ENCODE measurements at regions not wholly inside any gene's neighbourhood (a gene's known extent, or its start where the extent isn't known, plus 50 kb on each side); places are given as distances from the start of the nearest gene placed in this dataset.

DNA sequence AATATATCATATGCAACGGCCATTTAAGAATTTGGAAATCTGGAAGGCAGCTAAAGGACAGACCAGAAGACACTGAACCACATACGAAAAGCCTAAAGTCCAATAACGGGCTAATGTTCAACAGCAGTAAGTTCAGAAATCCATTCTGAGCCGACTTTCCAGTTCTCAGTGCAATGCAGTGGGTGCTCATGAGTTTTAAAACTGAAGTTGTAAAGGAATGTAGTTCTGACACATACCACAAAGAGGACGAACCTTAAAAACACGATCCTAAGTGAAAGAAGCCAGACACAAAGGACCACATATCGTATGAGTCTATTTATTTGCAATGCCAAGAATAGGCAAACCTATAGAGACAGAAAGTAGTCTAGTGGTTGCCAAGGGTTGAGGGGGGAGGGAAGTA, 278.3 kb upstream of the ZFHX3 start:
- DNase-seq (ENCODE audit: low read depth in 2 of 3, low spot score in 1 of 3), result no peak

DNA sequence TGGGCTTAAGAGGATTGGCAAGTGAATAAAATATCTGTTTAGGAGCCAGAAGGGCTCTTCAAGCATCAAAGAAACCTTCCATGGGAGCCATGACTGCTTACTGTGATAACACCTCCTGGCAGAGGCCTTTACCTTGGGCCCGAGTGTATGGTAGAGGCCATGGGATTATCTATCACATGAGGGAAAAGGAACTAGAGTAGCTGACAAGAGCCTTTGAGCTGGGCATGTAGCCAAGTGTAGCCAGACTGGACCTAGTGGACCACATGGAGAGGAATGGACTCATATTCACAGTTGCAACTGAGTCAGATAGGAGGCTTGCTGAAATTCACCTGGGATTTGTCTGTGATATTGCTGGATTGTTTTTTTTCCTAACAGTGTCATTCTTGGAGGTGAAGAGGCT, 276.0 kb upstream of the ZFHX3 start:
- no peak for DNase-seq (ENCODE audit: low read depth in 2 of 3, low spot score in 1 of 3)

DNA sequence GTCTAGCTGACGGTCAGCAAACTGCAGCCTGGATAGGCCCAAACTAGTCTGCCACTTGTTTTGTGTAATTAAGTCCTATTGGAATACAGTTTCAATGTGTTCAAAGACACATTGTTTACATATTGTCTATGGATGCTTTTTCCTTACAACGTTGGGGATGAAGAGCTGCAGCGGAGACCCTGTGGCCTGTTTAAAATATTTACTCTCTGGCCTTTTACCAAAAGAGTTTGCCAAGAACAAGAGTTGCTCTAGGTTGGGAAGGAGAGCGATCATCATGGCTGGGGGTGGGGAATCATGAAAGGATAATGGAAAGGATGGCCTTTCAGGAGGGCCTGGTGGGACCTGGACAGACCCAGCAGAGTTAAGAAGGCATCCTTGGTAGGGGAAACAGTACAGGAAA, 274.9 kb upstream of the ZFHX3 start:
- no peak for DNase-seq (ENCODE audit: low read depth in 2 of 3, low spot score in 1 of 3)

DNA sequence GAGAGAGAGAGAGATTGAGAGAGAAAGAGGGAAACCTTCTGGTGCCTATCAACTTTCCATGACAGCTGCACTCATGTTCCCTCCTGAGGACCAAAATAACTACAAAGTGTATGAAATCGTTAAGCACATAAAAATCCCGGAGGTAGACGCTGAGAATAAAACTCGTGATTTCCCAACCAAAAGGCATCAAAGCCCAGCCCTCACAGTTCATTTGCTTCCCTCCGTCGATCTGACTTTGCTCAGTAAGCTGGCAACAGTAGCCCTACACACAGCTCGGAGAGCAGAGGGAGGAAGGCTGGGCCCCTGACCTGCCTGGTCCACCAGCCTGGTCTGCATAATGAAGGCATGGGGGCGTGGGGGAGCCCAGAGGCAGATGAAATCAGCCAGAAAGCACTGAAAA, 273.9 kb upstream of the ZFHX3 start:
- DNase-seq (ENCODE audit: low read depth in 2 of 3, low spot score in 1 of 3), result no peak

DNA sequence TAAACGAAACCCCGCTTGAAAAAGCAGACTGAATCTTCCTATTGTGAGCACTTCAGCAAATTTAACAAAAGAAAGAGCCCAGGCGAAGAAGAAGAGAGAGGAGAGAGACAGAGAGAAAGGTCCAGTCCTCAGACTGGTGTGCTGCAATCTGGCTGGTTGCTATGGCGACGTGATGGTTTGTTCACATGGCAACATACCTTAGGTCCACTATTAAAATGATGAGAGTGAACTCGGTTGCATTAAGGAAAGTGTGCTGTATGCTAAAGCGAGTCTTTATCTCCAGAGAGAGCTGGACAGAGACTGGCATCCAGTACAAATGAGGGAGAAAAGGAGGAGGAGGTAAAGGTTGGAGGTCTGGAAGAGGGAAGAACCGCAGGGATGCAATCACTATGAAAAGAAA, 271.8 kb upstream of the ZFHX3 start:
- DNase-seq (ENCODE audit: low read depth in 2 of 3, low spot score in 1 of 3), result no peak

DNA sequence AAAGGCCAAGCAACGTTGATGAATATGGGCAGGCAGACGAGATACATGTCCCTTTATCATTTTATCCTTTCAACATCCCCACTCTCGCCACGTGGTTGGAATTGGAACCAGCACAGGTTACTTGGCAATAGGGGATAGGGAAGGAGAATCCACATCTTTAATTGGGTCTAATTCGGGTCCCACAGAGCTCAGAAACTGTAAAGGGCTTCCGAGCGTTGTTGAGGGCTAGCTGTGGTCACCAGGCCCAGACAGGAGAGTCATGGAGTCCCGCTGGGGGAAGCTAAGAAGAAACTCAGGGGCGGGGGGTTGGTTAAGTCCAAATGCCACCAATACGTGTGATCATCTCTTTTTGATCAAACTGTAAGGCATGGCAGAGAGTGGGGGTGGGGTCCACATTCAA, 271.3 kb upstream of the ZFHX3 start:
- no peak for DNase-seq (ENCODE audit: low read depth in 2 of 3, low spot score in 1 of 3)

DNA sequence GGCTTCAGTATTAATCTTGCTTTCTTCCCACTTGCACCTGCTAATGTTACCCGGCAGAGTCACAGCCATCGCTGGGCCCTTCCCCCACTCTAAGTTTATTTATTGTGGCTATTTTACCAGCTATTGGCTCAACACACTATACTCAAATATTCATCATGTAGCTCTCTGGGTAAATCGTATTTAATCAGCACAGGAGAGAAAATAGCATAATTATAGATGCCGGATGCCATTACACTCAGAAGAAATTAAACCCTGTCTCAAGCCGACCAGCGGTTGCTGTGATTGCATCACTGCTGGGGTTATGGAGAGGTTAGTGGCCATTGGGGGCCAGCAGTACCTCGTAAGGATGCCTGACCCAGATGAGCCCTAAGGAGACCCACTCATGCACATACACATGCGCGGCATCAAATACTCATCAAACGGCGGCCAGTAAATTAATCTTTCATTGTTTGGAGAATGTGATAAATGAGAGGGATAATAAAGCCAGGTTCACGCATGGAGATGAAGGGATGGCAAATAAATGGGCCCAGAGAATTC, 269.5 kb upstream of the ZFHX3 start:
- DNase-seq (ENCODE audit: low read depth in 2 of 3, low spot score in 1 of 3), result no peak

DNA sequence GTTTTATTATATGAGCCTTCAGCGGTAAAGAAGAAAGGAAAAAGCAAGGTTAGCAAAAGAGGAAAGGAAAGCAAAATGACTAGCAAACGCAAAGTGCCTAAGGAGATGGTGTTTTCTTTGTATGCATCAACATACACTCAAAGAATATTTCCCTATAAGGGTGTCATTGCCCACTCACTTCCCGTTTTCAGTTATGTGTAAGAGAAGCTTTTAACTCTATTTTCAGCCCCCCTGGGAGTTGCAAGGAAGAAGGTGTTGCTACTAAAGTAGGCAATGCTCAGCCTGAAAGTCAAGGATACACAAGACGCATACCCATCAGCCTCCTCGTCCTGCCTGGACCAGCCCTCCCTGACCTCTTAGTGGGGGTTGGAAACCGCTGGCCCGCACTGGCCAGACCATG, 267.7 kb upstream of the ZFHX3 start:
- DNase-seq (ENCODE audit: low read depth in 2 of 3, low spot score in 1 of 3), result no peak

DNA sequence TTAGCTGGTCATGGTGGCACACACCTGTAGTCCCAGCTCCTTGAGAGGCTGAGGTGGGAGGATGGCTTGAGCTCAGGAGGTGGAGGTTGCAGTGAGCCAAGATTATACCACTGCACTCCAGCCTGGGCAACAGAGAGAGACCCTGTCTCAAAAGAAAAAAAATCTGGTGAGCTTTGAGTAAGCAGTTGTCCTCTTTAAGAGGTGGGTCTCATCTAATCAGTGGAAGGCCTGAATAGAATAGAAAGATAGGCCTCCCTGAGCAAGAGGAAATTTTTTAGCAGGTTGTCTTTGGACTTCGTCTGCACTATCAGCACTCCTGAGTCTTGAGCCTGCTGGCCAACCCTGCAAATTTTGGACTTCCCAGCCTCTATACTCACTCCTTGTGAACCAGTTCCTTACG, 266.0 kb upstream of the ZFHX3 start:
- DNase-seq (ENCODE audit: low read depth in 2 of 3, low spot score in 1 of 3), result no peak

DNA sequence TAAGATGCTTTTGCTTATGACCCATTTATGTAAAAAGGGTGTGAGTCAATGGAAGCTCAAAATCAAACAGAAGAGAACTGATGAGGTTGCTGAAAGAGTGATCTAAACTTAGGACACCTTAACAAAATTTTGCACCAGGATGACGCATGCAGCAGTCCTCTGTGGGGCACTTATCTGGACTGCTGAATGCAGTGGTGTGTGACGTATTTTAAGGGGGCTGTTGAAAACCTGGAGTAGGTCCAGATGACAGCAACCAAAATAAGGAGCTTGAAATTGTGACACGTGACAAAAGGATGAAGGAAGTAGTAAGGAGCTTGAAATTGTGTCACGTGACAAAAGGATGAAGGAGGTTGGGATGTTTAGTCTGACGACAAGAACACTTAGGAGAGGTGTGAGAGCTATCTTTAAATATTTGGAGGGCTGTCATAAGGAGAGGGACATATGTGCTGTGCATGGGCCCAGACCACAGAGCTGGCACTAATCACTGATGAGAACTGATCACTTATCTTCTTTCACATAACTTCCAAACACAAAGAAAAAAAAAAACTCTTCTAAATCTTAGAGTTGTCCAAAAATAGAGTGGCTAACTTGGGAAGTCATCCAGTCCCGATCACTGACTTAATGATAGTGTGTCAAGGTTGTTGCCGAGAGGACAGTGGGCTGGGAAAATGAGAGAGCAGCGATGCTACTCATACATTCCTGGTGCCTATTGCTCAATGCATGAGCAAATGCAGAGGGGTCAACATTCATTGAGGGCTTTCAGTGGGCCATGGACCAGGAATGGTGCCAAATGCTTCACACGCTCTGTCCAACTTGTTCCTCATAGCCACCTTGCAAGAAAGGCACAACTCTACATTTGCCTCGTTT, 264.2 kb upstream of the ZFHX3 start:
- no peak for DNase-seq (ENCODE audit: low read depth in 2 of 3, low spot score in 1 of 3)

DNA sequence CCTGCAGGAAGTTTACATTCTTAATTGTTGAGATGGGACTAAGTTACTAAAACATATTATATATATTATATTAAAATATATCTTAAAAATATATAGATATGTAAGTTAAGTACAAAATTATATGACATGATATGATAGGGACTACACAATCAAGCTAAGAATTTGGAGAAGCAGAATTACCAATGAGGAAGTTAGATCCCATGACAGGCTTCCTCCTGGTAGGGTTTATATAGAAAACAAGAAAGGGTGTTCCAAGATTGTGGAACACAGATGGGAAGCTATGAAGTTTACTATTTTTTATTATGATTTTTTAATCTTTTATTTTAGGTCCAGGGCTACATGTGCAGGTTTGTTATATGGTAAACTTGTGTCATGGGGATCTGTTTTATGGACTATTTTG, 260.8 kb upstream of the ZFHX3 start:
- DNase-seq (ENCODE audit: low read depth in 2 of 3, low spot score in 1 of 3), result no peak

DNA sequence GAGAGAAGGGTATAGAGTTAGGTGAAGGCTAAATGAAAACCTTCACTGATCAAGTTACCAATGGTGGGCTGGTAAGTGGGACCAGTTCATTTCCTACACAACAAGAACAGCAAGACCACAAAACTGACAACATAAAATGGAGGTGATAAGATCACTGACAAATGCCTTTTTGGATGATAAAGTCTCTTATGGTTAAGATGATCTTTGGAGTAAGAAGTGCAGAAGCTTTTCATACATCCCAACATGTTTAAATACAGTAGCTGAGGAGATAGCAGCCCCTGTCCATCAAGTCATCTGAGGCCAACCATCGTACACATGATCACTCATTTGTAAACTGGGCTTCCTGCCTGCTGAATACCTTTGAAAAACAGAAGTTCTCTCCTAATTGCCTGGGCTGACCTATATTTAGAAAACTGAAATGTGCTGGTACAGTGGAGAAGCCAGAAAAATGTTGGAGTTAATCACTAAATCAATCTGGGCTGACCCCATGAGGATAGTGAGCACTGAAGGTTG, 259.0 kb upstream of the ZFHX3 start:
- no peak for DNase-seq (ENCODE audit: low read depth in 2 of 3, low spot score in 1 of 3)

DNA sequence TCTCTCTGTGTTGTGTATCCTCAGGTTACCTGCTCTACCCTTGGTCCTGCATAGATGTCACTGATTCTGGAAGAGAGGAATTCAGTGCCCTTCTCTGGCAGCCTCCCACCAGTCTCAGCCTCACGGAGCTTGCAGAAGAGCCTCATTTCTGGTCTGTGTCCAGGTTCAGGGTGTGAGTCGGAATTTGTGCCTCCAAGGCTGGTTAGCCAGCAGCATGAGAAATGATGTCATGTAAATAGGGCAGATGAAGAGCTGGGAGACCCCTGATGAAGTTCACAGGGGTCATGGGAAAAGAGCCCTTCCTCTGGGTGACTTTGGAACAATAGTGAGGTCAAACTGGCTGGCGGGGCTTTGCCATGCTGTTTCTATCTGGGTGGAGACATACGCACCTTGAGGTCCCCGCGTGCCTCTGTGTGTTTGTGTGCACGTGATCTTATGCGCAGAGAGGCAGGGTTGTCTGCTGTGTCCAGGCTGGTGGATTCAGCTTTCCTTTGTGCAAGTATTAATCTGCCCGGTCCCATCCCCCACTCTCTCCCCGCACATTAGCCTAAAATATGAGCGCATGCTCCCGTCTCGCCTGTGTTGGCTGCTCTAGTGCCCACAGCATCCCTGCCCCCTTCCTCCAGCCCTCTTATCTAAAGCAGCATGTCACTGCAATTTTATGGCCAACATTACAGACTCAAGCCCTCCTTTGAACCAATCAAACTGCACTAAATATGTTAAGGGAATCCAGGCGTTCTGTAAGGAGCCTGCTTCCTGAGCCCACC, 256.3 kb upstream of the ZFHX3 start:
- no peak for DNase-seq (ENCODE audit: low read depth in 2 of 3, low spot score in 1 of 3)

DNA sequence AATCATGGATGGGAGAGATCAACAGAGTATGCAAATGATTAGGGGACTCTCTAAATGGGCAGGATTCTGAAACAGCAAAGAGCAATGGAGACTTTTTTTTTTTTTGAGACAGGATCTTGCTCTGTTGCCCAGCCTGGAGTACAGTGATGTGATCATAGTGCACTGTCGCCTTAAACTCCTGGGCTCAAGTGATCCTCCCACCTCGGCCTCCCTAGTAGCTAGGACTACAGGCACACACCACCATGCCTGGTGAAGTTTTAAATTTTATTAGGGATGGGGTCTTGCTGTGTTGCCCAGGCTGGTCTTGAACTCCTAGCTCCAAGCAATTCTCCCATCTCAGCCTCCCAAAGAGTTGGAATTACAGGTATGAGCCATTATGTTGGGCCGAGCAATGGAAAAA, 255.0 kb upstream of the ZFHX3 start:
- no peak for DNase-seq (ENCODE audit: low read depth in 2 of 3, low spot score in 1 of 3)

DNA sequence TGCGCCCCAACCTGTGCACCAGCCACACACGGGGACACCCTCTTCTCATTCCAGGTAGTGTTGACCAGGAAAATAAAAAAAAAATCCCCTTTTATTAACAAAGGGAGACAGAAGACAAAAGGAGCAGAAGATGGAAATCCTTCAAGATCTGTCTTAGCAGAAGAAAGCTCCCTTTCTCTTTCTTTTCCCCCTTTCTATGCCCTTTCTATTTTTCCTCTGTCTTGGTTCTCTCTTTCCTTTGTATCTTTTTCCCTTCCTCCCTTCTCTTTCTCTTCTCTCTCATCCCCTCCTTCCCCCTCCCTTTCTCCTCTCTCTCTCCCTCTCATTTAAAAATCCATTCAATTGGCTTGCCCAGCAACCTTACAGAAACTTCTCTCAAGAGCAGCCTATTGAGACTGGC, 254.1 kb upstream of the ZFHX3 start:
- DNase-seq (ENCODE audit: low read depth in 2 of 3, low spot score in 1 of 3), result no peak

DNA sequence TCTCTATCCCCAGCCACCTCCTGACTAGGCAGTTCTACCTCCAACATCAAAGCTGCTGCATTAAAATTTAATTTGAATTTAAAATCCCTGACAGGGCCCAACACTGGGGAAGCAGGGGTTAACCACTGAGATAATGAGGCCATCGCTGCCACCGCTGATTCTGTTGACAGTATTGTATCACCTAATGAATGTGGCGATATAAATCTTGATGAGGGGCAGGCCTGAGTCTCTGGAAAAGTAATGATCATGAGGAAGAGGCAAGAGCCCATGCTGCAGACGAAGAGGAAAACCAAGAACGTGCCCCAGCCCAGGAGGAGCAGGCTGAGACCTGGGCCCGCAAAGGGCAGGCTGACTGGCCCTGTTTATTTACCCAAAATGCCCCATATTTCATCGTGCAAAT, 251.4 kb upstream of the ZFHX3 start:
- no peak for DNase-seq (ENCODE audit: low read depth in 2 of 3, low spot score in 1 of 3)

DNA sequence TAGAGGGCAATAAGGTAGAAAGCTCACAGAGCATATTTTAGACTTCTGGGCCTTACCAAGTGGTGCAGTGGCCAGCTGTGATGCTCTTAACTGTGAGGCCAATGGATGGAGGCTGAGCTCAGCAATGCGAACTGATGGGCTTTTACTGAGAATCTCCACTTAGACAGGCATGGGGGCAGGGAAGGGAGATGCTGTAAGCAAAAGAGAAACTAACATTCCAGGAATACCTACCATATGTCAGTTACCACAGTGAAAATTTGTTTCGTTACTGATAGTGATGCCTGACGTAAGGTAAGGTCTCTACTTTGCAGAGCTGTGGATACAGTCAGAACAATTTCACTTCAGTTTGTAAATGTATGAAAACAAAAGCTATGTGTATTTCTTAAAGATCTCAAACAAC, 250.6 kb upstream of the ZFHX3 start:
- no peak for DNase-seq (ENCODE audit: low read depth in 2 of 3, low spot score in 1 of 3)

DNA sequence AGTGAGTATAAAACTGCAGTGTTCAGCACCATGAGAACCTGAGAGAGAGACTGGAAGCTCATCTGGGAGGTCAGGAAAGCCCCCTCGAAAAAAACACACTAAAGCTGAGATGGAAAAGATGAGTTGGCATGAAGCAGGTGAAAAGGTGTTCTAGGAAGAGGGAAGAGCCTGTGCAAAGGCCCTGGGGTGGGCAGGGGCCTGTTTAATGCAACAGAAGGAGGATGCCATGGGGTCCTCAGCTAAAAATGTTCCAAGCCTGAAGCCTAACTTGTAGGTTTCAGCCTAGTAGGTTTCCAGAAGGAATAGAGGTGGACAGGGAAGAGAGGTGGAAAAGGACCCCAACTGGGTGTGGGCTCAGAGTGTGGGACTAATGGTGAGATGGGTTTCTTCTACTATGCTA, 242.3 kb upstream of the ZFHX3 start:
- no peak for DNase-seq (ENCODE audit: low read depth in 2 of 3, low spot score in 1 of 3)

DNA sequence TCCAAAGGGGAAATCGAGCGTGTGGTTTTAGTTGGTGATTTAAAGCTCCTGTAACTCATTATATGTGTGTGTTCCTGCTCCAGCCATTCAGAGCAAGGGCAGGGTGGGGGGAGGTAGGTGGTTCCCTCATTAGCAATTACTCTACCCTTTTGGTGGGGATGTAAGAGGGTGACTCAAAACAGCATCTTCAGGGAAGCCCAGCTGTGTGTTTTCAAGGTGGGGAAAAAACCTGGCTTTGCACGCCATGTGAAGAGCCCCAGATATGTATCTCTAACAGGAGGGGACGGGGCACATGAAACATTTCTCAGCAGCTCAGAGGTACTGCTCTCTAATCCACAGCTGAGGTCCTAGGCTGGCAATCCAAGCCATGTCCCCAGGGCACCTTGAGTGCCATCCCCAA, 241.3 kb upstream of the ZFHX3 start:
- no peak for DNase-seq (ENCODE audit: low read depth in 2 of 3, low spot score in 1 of 3)

DNA sequence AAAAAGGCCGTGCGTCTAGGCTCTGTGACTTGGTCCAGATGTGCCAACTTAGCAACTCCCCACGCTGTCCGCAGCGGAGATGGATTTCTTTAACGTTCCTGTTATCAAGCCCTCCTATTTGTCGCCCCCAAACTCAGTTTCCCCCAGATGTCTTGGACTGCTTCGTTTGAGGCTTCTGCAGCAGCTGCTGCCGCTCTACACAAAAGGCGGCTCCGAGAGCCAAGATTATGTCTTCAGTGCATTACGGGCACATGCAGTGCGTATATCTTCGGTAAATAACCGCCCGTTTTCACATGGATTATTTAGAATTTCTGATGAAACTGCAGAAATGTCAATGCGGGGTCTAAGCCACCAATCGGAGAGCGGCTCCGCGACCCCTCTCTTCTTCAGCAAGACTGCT, 240.6 kb upstream of the ZFHX3 start:
- DNase-seq (ENCODE audit: low read depth in 2 of 3, low spot score in 1 of 3), result no peak

DNA sequence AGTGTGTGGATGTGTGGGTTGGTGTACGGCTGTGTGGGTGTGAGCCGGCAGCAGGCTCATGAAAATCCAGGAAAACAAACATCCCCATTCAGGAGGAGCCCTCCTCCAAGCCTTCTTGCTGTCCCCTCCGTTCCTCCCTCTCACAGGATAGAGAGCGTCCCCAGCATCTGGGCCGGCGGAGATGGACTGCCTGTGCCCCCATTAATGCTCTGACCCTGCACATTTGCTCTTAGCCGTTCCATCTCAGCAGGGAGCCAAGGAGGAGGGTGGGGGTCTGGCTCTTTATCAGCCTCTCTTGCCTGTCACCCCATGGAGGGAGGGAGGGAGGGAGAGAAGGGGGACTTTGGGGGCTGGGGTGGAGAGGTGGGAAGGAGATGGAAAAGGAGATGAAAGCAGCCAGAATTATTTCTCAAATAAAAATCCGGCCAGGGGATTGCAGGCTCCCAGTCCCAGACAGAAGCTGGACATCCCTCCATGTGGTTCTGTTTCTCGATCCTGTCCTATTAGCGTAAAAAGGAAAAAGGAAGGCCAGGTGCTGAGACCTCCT, 240.0 kb upstream of the ZFHX3 start:
- DNase-seq (ENCODE audit: low read depth in 2 of 3, low spot score in 1 of 3), result no peak
